Mesothelial cell of epicardium (in vitro differentiated cells): ENCODE measurements at regions not wholly inside any gene's neighbourhood (a gene's known extent, or its start where the extent isn't known, plus 50 kb on each side); places are given as distances from the start of the nearest gene placed in this dataset.

Source experiments
- DNase-seq, 2 experiments: peaks; one replicate each; pipeline ENCODE4 v3.0.0; 2021; ENCODE audit warnings: low spot score in 2 of 2; ENCODE audit not compliant: unreplicated experiment in 2 of 2
- H3K27ac Mint-ChIP-seq: 2 replicates; pipeline ENCODE4 v1.8.0; 2021; ENCODE audit warnings: mixed read lengths
- H3K27me3 Mint-ChIP-seq: 2 replicates; pipeline ENCODE4 v1.8.0; 2021; ENCODE audit warnings: low read depth, mixed read lengths
- H3K36me3 Mint-ChIP-seq: 2 replicates; pipeline ENCODE4 v1.8.0; 2021; ENCODE audit warnings: mixed read lengths
- H3K4me1 Mint-ChIP-seq: 2 replicates; pipeline ENCODE4 v1.8.0; 2021; ENCODE audit warnings: mixed read lengths
- H3K4me3 Mint-ChIP-seq: 2 replicates; pipeline ENCODE4 v1.8.0; 2021; ENCODE audit warnings: mild to moderate bottlenecking, moderate library complexity, mixed read lengths
- H3K9me3 Mint-ChIP-seq: 2 replicates; pipeline ENCODE4 v1.8.0; 2021; ENCODE audit warnings: mixed read lengths
- TF ChIP-seq, protein P1 (sequence below): fragments of 200-600 bp; sonication (generic); IDR thresholded peaks from one replicate; pipeline ENCODE4 v1.5.0; 2021; ENCODE audit warnings: antibody characterized with exemption; ENCODE audit not compliant: unreplicated experiment

DNA sequence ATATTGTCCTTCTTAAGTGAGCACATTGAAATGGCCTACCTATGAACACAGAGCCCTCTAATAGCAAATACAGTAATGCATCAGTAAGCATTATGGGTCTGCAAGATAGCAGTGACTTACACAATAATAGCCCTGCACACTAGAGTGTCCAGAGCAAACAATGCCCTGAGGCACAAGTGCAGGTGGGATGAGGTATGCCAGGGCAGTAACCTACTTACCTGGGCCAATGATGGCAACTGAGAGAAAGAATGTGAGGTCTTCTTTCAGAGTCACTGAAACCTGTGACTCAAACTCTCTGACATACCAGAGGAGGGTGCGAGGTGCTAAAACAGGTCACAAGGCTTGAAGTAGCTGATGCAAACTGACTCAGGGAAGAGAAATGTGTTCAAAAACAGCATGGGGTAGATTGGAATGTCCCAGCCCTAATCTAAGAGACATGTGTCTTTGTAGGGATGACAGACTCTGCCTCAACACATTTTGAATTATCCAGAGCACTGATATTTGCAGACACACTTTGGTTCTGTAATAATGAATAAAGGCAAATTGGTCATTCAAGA lies 168.5 kb upstream of the RUNX1 start:
- TF ChIP-seq, protein P1, sequence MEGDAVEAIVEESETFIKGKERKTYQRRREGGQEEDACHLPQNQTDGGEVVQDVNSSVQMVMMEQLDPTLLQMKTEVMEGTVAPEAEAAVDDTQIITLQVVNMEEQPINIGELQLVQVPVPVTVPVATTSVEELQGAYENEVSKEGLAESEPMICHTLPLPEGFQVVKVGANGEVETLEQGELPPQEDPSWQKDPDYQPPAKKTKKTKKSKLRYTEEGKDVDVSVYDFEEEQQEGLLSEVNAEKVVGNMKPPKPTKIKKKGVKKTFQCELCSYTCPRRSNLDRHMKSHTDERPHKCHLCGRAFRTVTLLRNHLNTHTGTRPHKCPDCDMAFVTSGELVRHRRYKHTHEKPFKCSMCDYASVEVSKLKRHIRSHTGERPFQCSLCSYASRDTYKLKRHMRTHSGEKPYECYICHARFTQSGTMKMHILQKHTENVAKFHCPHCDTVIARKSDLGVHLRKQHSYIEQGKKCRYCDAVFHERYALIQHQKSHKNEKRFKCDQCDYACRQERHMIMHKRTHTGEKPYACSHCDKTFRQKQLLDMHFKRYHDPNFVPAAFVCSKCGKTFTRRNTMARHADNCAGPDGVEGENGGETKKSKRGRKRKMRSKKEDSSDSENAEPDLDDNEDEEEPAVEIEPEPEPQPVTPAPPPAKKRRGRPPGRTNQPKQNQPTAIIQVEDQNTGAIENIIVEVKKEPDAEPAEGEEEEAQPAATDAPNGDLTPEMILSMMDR = no peak
- H3K27ac Mint-ChIP-seq = no peak overlapping the region
- no peak for DNase-seq
- no peak overlapping the region for H3K4me3 Mint-ChIP-seq
- H3K4me1 Mint-ChIP-seq = no peaks in the 10 kb centered on the region
- no peaks in the 10 kb centered on the region for H3K9me3 Mint-ChIP-seq
- H3K36me3 Mint-ChIP-seq = no peaks in the 10 kb centered on the region
- no peaks in the 10 kb centered on the region for H3K27me3 Mint-ChIP-seq

DNA sequence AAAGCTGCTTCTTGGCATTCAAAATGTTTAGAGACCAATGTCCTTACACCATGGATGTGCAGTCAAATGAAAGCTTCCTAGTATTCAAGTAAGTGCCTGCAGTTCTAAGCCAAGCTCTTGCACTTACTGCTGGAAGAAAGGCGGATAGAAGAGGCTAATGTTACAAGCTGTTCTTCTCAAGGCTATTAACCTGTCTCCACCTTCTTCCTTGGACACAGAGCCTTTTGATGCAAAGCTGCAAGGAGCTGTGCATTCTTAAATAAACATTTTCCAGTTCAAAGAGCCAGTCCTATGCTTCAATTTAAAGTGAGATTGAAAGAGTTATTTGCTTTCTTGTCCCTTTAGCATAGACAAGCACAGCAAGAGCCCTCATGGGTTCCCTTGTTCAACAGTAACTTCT lies 167.9 kb upstream of the RUNX1 start:
- Mint-ChIP-seq H3K27me3 (no peaks in the 10 kb centered on the region), H3K36me3 (no peaks in the 10 kb centered on the region), H3K9me3 (no peaks in the 10 kb centered on the region), H3K27ac (no peak overlapping the region), H3K4me3 (no peak overlapping the region), H3K4me1 (no peaks in the 10 kb centered on the region)
- TF ChIP-seq, protein P1 = no peak
- DNase-seq = no peak

DNA sequence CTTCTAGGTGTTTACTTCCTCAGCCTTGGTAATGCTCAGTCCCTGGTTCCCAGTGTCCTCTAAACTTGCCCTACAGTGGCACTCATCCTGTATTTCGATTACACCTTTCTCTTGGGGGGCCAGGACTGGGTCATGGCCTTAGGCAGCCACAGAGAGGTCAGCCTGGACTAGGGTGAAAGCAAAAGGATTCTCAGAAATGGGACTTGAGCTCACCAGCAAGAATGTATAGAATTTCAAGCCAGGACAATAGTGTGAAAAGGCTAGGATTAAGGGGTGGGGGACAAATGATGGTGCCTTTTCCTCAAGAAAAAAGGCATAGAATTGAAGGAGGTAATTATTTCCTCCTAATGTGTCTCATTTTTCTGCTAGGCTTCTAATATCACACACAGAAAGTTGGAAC lies 166.8 kb upstream of the RUNX1 start:
- no peak for DNase-seq
- Mint-ChIP-seq H3K4me1 (no peaks in the 10 kb centered on the region), H3K4me3 (no peak overlapping the region), H3K27me3 (no peaks in the 10 kb centered on the region), H3K36me3 (no peaks in the 10 kb centered on the region), H3K27ac (no peak overlapping the region), H3K9me3 (no peaks in the 10 kb centered on the region)
- TF ChIP-seq, protein P1 = no peak

DNA sequence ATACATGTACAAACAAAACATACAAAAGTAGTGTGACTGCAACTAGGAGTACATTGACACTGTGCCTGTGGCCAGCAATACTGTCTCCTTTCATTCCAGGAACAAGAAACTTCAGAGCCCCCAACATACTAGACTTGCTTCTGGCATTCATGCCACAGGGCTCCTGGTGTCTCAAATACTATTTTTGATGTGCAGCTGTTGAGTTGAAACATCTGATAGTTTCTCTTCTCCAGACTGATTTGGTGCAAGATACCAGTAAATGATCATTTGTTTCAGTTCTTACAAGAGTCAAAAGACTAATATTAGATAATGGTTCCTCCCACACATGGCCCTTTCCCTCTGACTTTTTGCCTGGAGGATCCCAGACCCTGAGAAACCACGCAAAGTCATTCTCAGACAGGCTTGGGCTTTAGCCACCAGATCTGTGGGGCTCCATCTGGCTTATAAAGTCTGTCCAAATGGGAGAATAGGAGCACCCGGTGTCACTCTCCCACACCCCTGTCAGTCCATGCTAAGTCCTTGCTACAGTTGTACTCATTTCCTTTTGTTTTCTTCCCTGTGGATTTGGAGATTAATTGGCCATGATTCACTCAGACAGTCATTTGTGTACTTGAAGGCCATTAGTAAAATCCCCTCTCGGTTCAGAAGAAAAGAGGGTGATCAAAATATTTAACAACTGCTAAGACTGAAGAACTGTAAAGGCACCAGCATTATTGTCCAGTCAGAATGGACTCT lies 163.5 kb upstream of the RUNX1 start:
- no peak overlapping the region for H3K4me3 Mint-ChIP-seq
- no peaks in the 10 kb centered on the region for H3K36me3 Mint-ChIP-seq
- H3K27me3 Mint-ChIP-seq = no peaks in the 10 kb centered on the region

DNA sequence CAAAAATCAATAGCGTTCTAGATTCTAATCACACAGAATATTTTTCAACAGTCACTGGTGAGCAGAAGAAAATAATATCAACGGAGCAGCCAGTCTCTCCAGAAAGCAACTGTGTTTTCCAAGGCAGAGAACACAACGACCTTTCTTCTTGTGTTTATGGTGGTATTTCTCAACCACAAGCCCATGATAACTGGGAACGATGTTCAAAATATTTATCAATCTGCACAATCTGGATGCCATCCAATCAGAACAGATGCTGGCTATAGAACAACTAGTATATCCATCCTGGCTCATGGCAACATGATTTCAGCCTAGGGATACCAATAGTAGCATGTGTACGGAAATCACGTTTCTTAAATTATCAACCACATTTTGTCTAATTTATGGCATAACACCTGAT lies 162.7 kb upstream of the RUNX1 start:
- Mint-ChIP-seq H3K36me3 (no peaks in the 10 kb centered on the region), H3K4me3 (no peak overlapping the region), H3K9me3 (peaks cover 11% of the 10 kb centered on the region), H3K27ac (no peak overlapping the region), H3K4me1 (peaks cover 10% of the 10 kb centered on the region), H3K27me3 (no peaks in the 10 kb centered on the region)
- no peak for DNase-seq
- TF ChIP-seq, protein P1 = no peak

More for the DNA sequence above, 163.5 kb upstream of the RUNX1 start:
- Mint-ChIP-seq H3K9me3 (peaks cover 11% of the 10 kb centered on the region), H3K27ac (no peak overlapping the region), H3K4me1 (peaks cover 8% of the 10 kb centered on the region)
- no peak for DNase-seq
- TF ChIP-seq, protein P1 = no peak
